ENCODE measurements at regions not wholly inside any gene's neighbourhood (a gene's known extent, or its start where the extent isn't known, plus 50 kb on each side); places are given as distances from the start of the nearest gene placed in this dataset.
"Not testable (repeated sequence)": the region's sequence is repeated elsewhere in the genome, so short reads cannot be mapped to it uniquely, and the experiment has no call there.

GRCh38 chr6:14567842-14568241 lies 450.3 kb downstream of the CD83 start:
- no peak overlapping the region for H2AK5ac ChIP-seq (ENCODE audit: low read length, severe bottlenecking)
- H3K27ac ChIP-seq (ENCODE audit: low read length, poor library complexity, severe bottlenecking) = no peak overlapping the region
- H2BK5ac ChIP-seq (ENCODE audit: low read depth, low read length, poor library complexity, severe bottlenecking) = no peak overlapping the region
- no peak overlapping the region for H3K14ac ChIP-seq (ENCODE audit: low read length in 2 of 2)
- H4K91ac ChIP-seq (ENCODE audit: low read length) = no peak overlapping the region
- no peak overlapping the region for H2BK12ac ChIP-seq (ENCODE audit: low read length in 2 of 2)
- no peaks in the 10 kb centered on the region for H3K4me1 ChIP-seq (ENCODE audit: control insufficient read depth, insufficient read depth, low read depth, low read length)
- no peaks in the 10 kb centered on the region for H3K36me3 ChIP-seq (ENCODE audit: control insufficient read depth in 1 of 2, insufficient read depth in 2 of 2, low read depth in 1 of 2, low read length in 2 of 2)
- no peak for DNase-seq
- H3K79me1 ChIP-seq (replicated peaks; ENCODE audit: low read length, poor library complexity, severe bottlenecking) = no peaks in the 10 kb centered on the region
- H3K27me3 ChIP-seq (ENCODE audit: control insufficient read depth in 1 of 2, insufficient read depth in 1 of 2, low read length in 2 of 2) = peaks cover 0 to 4% of the 10 kb centered on the region in 2 experiments
- whole genome bisulfite sequencing = no CpG with 5 or more reads among the region's 1 CpG
- H3K18ac ChIP-seq (ENCODE audit: low read depth in 1 of 2, low read length in 2 of 2) = no peak overlapping the region
- no peak overlapping the region for H3K4me3 ChIP-seq (ENCODE audit: insufficient read depth in 1 of 2, low read depth in 1 of 2, low read length in 2 of 2)
- no peak overlapping the region for H2BK15ac ChIP-seq (ENCODE audit: low read depth, poor library complexity, severe bottlenecking)
- H3K23ac ChIP-seq (ENCODE audit: low read length in 2 of 2) = no peak overlapping the region
- H3K9ac ChIP-seq (ENCODE audit: low read length) = no peak overlapping the region
- H3K4me2 ChIP-seq (ENCODE audit: low read length, poor library complexity, severe bottlenecking) = no peak overlapping the region
- H2BK120ac ChIP-seq (ENCODE audit: low read depth, low read length) = no peak overlapping the region
- H4K8ac ChIP-seq (ENCODE audit: low read length) = no peak overlapping the region
- H3K4ac ChIP-seq (ENCODE audit: low read depth in 1 of 2, low read length in 2 of 2) = no peak overlapping the region
- H2AFZ ChIP-seq (ENCODE audit: low read depth, low read length) = no peak overlapping the region
- no peaks in the 10 kb centered on the region for H3K9me3 ChIP-seq (ENCODE audit: control insufficient read depth, low read length)

- DNase-seq = no peak
- Histone ChIP-seq H3K9ac (ENCODE audit: low read length) (no peak overlapping the region), H2BK15ac (ENCODE audit: low read depth, poor library complexity, severe bottlenecking) (no peak overlapping the region), H2AFZ (ENCODE audit: low read depth, low read length) (no peak overlapping the region), H3K27me3 (ENCODE audit: control insufficient read depth in 1 of 2, insufficient read depth in 1 of 2, low read length in 2 of 2) (peaks cover 0 to 8% of the 10 kb centered on the region in 2 experiments), H4K91ac (ENCODE audit: low read length) (no peak overlapping the region), H3K4me3 (ENCODE audit: insufficient read depth in 1 of 2, low read depth in 1 of 2, low read length in 2 of 2) (no peak overlapping the region), H2BK12ac (ENCODE audit: low read length in 2 of 2) (no peak overlapping the region), H4K8ac (ENCODE audit: low read length) (no peak overlapping the region), H3K79me1 (replicated peaks; ENCODE audit: low read length, poor library complexity, severe bottlenecking) (no peaks in the 10 kb centered on the region), H3K9me3 (ENCODE audit: control insufficient read depth, low read length) (no peaks in the 10 kb centered on the region), H2AK5ac (ENCODE audit: low read length, severe bottlenecking) (no peak overlapping the region), H3K4me2 (ENCODE audit: low read length, poor library complexity, severe bottlenecking) (no peak overlapping the region), H3K36me3 (ENCODE audit: control insufficient read depth in 1 of 2, insufficient read depth in 2 of 2, low read depth in 1 of 2, low read length in 2 of 2) (no peaks in the 10 kb centered on the region), H3K4me1 (ENCODE audit: control insufficient read depth, insufficient read depth, low read depth, low read length) (no peaks in the 10 kb centered on the region), H2BK5ac (ENCODE audit: low read depth, low read length, poor library complexity, severe bottlenecking) (no peak overlapping the region), H3K27ac (ENCODE audit: low read length, poor library complexity, severe bottlenecking) (no peak overlapping the region), H3K4ac (ENCODE audit: low read depth in 1 of 2, low read length in 2 of 2) (no peak overlapping the region), H2BK120ac (ENCODE audit: low read depth, low read length) (no peak overlapping the region), H3K18ac (ENCODE audit: low read depth in 1 of 2, low read length in 2 of 2) (no peak overlapping the region), H3K14ac (ENCODE audit: low read length in 2 of 2) (no peak overlapping the region), H3K23ac (ENCODE audit: low read length in 2 of 2) (no peak overlapping the region)
- 62% methylated on average over 1 of the region's 1 CpG for WGBS
Measured at GRCh38 chr6:14569394-14569793, 451.8 kb downstream of the CD83 start.

GRCh38 chr6:14569874-14570273 lies 452.3 kb downstream of the CD83 start:
- WGBS = 75% methylated on average over 5 of the region's 5 CpGs
- H2AK5ac ChIP-seq (ENCODE audit: low read length, severe bottlenecking); H3K79me1 ChIP-seq (replicated peaks; ENCODE audit: low read length, poor library complexity, severe bottlenecking); H3K18ac ChIP-seq (ENCODE audit: low read depth in 1 of 2, low read length in 2 of 2); H3K27me3 ChIP-seq (ENCODE audit: control insufficient read depth in 1 of 2, insufficient read depth in 1 of 2, low read length in 2 of 2); H2BK5ac ChIP-seq (ENCODE audit: low read depth, low read length, poor library complexity, severe bottlenecking); H2BK120ac ChIP-seq (ENCODE audit: low read depth, low read length); H3K4me2 ChIP-seq (ENCODE audit: low read length, poor library complexity, severe bottlenecking); H3K27ac ChIP-seq (ENCODE audit: low read length, poor library complexity, severe bottlenecking); H2BK12ac ChIP-seq (ENCODE audit: low read length in 2 of 2); DNase-seq; H3K4me1 ChIP-seq (ENCODE audit: control insufficient read depth, insufficient read depth, low read depth, low read length); H3K4me3 ChIP-seq (ENCODE audit: insufficient read depth in 1 of 2, low read depth in 1 of 2, low read length in 2 of 2); H3K14ac ChIP-seq (ENCODE audit: low read length in 2 of 2); H3K9me3 ChIP-seq (ENCODE audit: control insufficient read depth, low read length); H3K4ac ChIP-seq (ENCODE audit: low read depth in 1 of 2, low read length in 2 of 2); H2AFZ ChIP-seq (ENCODE audit: low read depth, low read length); H3K9ac ChIP-seq (ENCODE audit: low read length); H4K91ac ChIP-seq (ENCODE audit: low read length); H3K23ac ChIP-seq (ENCODE audit: low read length in 2 of 2); H4K8ac ChIP-seq (ENCODE audit: low read length); H3K36me3 ChIP-seq (ENCODE audit: control insufficient read depth in 1 of 2, insufficient read depth in 2 of 2, low read depth in 1 of 2, low read length in 2 of 2); H2BK15ac ChIP-seq (ENCODE audit: low read depth, poor library complexity, severe bottlenecking): not testable (repeated sequence)

GRCh38 chr6:14571001-14571400 lies 453.4 kb downstream of the CD83 start:
- no peak overlapping the region for H3K4me2 ChIP-seq (ENCODE audit: low read length, poor library complexity, severe bottlenecking)
- no peak overlapping the region for H2BK15ac ChIP-seq (ENCODE audit: low read depth, poor library complexity, severe bottlenecking)
- no peak overlapping the region for H4K8ac ChIP-seq (ENCODE audit: low read length)
- no peak overlapping the region for H2AFZ ChIP-seq (ENCODE audit: low read depth, low read length)
- H2AK5ac ChIP-seq (ENCODE audit: low read length, severe bottlenecking) = no peak overlapping the region
- 79% methylated on average over 8 of the region's 8 CpGs for WGBS
- no peaks in the 10 kb centered on the region for H3K4me1 ChIP-seq (ENCODE audit: control insufficient read depth, insufficient read depth, low read depth, low read length)
- DNase-seq = no peak
- no peak overlapping the region for H3K23ac ChIP-seq (ENCODE audit: low read length in 2 of 2)
- H3K27me3 ChIP-seq (ENCODE audit: control insufficient read depth in 1 of 2, insufficient read depth in 1 of 2, low read length in 2 of 2) = peaks cover 0 to 8% of the 10 kb centered on the region in 2 experiments
- no peak overlapping the region for H3K4ac ChIP-seq (ENCODE audit: low read depth in 1 of 2, low read length in 2 of 2)
- no peak overlapping the region for H3K4me3 ChIP-seq (ENCODE audit: insufficient read depth in 1 of 2, low read depth in 1 of 2, low read length in 2 of 2)
- no peaks in the 10 kb centered on the region for H3K9me3 ChIP-seq (ENCODE audit: control insufficient read depth, low read length)
- no peak overlapping the region for H3K14ac ChIP-seq (ENCODE audit: low read length in 2 of 2)
- H3K79me1 ChIP-seq (replicated peaks; ENCODE audit: low read length, poor library complexity, severe bottlenecking) = no peaks in the 10 kb centered on the region
- no peak overlapping the region for H2BK12ac ChIP-seq (ENCODE audit: low read length in 2 of 2)
- no peak overlapping the region for H3K9ac ChIP-seq (ENCODE audit: low read length)
- H3K18ac ChIP-seq (ENCODE audit: low read depth in 1 of 2, low read length in 2 of 2) = no peak overlapping the region
- no peak overlapping the region for H2BK120ac ChIP-seq (ENCODE audit: low read depth, low read length)
- H3K36me3 ChIP-seq (ENCODE audit: control insufficient read depth in 1 of 2, insufficient read depth in 2 of 2, low read depth in 1 of 2, low read length in 2 of 2) = no peaks in the 10 kb centered on the region
- no peak overlapping the region for H2BK5ac ChIP-seq (ENCODE audit: low read depth, low read length, poor library complexity, severe bottlenecking)
- no peak overlapping the region for H4K91ac ChIP-seq (ENCODE audit: low read length)
- H3K27ac ChIP-seq (ENCODE audit: low read length, poor library complexity, severe bottlenecking) = no peak overlapping the region

Measured in mesenchymal stem cell (in vitro differentiated cells and primary cell).